GM12875 (cell line): ENCODE measurements at regions not wholly inside any gene's neighbourhood (a gene's known extent, or its start where the extent isn't known, plus 50 kb on each side); places are given as distances from the start of the nearest gene placed in this dataset.
"Not testable (repeated sequence)": the region's sequence is repeated elsewhere in the genome, so short reads cannot be mapped to it uniquely, and the experiment has no call there.

Experiments used
- H3K4me3 ChIP-seq: one replicate; pipeline ENCODE4 v1.5.1; 2011; ENCODE audit warnings: low read depth, low read length, control low read depth
- TF ChIP-seq, protein P1 (sequence below): IDR thresholded peaks from 2 replicates; pipeline ENCODE4 v1.5.1; 2011; ENCODE audit warnings: low read depth, mild to moderate bottlenecking, control low read depth, inconsistent platforms, low read length, moderate library complexity, borderline replicate concordance; ENCODE audit not compliant: insufficient read depth

DNA sequence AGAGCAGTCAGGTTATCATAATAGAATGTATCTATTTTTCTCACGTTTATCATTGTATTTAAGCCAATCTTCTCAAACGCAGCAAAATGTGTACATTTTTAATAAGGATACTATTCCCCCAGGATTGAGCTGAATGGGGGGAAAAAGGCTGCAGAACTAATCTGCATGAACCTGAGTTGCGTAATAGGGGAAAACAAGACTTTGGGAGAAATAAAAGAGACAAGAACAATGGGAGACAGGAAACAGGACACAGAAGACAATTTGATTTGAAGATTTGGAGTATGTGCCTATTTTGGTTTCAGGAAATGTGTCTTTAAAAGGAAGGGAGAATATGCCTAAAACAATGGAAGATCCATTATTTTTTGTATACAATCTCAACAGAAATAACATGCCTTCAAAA lies 844.5 kb downstream of the DIAPH3 start:
- no peak overlapping the region for H3K4me3 ChIP-seq
- TF ChIP-seq, protein P1, sequence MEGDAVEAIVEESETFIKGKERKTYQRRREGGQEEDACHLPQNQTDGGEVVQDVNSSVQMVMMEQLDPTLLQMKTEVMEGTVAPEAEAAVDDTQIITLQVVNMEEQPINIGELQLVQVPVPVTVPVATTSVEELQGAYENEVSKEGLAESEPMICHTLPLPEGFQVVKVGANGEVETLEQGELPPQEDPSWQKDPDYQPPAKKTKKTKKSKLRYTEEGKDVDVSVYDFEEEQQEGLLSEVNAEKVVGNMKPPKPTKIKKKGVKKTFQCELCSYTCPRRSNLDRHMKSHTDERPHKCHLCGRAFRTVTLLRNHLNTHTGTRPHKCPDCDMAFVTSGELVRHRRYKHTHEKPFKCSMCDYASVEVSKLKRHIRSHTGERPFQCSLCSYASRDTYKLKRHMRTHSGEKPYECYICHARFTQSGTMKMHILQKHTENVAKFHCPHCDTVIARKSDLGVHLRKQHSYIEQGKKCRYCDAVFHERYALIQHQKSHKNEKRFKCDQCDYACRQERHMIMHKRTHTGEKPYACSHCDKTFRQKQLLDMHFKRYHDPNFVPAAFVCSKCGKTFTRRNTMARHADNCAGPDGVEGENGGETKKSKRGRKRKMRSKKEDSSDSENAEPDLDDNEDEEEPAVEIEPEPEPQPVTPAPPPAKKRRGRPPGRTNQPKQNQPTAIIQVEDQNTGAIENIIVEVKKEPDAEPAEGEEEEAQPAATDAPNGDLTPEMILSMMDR, result no peak

DNA sequence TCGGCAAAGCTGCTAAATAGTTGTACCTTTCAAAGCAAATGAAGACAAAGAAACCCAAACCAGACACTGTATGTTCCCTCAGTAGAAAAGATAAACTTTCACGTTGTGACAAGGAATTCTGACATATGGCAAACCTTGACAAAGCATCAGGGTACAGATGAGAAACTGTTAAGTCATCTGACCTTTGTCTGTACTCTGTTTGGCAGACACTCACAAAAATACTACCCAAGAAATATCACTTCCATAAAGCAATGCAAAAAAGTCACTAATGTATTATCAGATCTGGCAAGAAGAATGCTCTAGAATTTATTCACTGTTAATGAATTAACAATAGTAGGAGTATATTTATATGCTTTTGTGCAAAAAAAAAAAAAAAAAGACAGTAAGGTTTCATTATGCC lies 843.7 kb downstream of the DIAPH3 start:
- no peak overlapping the region for H3K4me3 ChIP-seq
- TF ChIP-seq, protein P1, result no peak

DNA sequence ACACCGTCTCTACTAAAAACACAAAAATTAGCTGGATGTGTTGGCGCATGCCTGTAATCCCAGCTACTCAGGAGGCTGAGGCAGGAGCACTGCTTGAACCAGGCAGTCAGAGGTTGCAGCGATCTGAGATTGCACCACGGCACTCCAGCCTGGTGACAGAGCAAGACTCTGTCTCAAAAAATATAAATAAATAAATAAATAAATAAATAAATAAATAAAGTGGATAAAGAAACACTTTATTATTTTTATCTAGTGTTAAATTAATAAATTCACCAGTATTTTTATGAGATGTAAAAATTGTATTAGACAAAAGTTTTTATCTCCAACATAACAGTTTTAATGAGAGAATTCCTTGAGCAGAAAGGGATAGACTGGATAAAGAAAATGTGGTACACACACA lies 839.3 kb downstream of the DIAPH3 start:
- H3K4me3 ChIP-seq, result not testable (repeated sequence)

DNA sequence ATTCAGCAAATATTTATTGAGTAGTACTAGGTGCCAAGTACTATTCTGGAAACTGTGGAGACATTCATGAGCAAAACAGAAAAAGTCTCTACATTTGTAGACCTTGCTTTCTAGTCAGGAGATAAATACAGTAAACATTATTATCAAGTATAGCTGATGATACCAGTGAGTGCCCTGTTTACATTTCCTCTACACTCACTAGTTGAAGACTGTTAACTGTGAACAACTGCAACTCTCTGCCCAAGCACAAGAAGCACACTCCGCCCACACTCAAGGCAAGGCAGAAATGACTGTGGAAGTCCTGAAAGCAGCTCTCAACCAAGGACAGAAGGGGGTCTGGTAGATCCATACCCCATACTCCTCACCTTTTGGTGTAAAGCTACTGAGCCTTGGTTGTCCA lies 837.0 kb downstream of the DIAPH3 start:
- TF ChIP-seq, protein P1, result no peak
- no peak overlapping the region for H3K4me3 ChIP-seq

DNA sequence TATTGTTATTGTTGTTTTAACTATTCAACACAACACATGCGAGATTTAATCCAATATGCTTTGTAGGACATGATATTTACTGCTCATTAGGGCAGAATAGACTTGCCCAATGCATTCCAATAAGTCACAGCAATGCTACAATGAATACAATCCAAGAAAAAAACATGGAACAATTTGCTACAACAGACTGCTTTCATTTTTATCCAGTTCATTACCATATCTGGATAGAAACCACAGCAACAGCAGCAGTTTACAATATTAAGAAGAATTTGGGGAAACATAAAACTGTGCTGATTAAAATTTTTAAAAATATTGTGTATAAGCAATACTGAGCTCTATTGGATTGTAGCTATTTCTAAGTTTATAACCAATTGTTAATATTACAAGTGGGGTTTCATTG lies 833.0 kb downstream of the DIAPH3 start:
- H3K4me3 ChIP-seq, result no peak overlapping the region
- TF ChIP-seq, protein P1, result no peak

DNA sequence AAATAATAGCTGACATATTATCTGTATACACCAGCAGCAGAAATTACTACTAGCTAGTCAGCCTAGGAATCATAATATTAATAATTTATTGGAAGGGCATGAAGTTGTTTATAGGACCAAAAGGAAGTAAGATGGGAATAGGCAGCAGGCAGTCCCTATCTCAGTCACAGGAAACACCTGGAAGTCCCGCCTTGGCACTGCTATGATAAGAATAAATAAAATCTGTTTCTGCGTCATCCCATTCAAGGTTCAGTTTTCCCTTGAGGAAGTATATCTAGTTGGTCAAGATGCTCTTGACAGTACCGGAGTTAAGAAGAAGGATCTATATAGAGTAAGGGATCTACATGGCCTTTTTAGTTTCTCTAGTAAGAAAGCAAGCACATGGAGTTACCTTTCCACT lies 830.8 kb downstream of the DIAPH3 start:
- no peak overlapping the region for H3K4me3 ChIP-seq
- TF ChIP-seq, protein P1, result no peak

DNA sequence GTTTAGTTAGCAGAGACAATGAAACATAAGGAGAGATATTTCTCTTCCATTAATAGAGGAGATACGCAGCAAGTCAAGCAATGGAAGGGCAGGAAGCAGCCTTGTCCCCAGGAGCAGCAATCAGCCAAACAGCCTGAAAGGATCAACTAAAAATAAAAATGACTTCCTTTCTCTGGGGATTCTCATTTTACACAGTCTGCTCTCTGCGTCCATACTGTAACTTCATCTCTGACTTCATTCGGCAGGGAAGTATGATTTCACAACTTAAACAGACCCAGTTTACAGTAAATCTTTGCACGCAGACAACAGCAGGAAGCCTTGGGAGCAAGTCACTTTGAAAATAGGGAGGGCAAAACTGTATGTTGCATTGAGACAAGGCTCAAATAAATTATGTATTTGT lies 826.7 kb downstream of the DIAPH3 start:
- TF ChIP-seq, protein P1, result no peak
- H3K4me3 ChIP-seq, result no peak overlapping the region

DNA sequence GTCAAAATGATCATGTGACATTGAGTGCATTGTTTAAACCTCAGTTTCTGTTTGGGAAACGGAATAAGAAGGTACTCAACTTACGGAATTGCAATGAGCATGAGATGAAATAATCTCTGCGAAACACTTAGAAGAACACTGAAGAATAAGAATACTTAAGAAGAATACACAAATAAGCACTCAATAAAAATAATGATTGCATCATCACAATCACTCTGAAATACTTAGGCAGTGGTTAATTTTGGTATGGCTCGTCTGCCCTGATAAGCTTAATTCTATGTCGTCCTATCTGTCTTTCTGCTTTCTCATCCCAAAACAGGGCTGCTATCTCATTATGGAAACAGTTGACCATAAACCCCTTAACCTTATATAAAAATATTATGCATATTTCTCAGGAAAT lies 823.6 kb downstream of the DIAPH3 start:
- no peak overlapping the region for H3K4me3 ChIP-seq
- TF ChIP-seq, protein P1, result no peak
